ENCODE measurements at regions not wholly inside any gene's neighbourhood (a gene's known extent, or its start where the extent isn't known, plus 50 kb on each side); places are given as distances from the start of the nearest gene placed in this dataset.

DNA sequence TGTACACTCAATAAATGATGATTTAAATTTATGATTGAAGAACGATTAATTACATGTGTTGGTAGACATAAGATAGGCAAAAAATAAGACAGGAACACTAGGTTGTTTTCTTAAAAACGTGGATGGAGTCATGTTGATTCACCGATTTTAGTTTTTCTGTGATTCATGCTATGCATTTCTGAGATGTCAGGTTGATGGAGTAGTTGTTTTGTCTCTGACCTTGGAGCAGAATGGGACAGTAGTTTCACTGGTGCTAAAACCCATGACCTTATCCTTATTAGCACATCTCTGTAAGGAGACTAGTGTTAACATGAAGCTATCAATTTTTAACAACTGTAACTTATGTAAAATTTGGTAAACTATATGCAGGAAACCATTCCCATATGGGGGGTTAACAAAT, 611.6 kb upstream of the FZD8 start:
- no peak for TF ChIP-seq POLR2A (IDR thresholded peaks at IDR 0.05)
- TF ChIP-seq, protein P1, sequence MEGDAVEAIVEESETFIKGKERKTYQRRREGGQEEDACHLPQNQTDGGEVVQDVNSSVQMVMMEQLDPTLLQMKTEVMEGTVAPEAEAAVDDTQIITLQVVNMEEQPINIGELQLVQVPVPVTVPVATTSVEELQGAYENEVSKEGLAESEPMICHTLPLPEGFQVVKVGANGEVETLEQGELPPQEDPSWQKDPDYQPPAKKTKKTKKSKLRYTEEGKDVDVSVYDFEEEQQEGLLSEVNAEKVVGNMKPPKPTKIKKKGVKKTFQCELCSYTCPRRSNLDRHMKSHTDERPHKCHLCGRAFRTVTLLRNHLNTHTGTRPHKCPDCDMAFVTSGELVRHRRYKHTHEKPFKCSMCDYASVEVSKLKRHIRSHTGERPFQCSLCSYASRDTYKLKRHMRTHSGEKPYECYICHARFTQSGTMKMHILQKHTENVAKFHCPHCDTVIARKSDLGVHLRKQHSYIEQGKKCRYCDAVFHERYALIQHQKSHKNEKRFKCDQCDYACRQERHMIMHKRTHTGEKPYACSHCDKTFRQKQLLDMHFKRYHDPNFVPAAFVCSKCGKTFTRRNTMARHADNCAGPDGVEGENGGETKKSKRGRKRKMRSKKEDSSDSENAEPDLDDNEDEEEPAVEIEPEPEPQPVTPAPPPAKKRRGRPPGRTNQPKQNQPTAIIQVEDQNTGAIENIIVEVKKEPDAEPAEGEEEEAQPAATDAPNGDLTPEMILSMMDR (IDR thresholded peaks at IDR 0.05) = no peak
- no peak for DNase-seq

DNA sequence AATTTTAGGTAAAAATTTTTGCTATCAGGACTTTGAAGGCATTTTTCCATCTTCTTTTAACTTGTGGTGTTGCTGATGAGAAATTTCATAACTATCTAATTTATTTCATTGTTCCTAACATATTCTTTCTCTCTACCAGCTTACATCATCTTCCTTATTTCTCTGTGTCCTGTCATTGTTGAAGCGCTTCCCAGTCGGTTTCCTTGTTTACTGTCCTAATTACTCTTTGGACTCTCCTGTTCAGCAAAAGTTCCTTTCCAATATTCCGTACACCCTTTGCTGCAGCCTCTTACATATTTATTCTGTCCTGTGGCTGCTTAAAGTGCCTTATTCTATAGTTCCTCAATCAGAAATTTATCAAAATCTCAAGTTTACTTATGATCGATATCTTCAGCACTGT, 609.0 kb upstream of the FZD8 start:
- peak in 2 of 4 donors; percentile 32 to 47 for ATAC-seq

More for the DNA sequence above, 611.6 kb upstream of the FZD8 start:
- Histone ChIP-seq H3K4me1 (no peaks in the 10 kb centered on the region), H3K4me3 (no peak overlapping the region), H3K9me3 (no peaks in the 10 kb centered on the region), H3K27ac (no peak overlapping the region), H3K36me3 (no peaks in the 10 kb centered on the region), H3K27me3 (no peaks in the 10 kb centered on the region)
- intact Hi-C loops (cut with DNase I) = no loop called here
- no peak for ATAC-seq
- WGBS (ENCODE audit: insufficient coverage, low coverage, low lambda C conversion rate, missing lambda C conversion rate) = 52% methylated on average over 3 of the region's 3 CpGs

DNA sequence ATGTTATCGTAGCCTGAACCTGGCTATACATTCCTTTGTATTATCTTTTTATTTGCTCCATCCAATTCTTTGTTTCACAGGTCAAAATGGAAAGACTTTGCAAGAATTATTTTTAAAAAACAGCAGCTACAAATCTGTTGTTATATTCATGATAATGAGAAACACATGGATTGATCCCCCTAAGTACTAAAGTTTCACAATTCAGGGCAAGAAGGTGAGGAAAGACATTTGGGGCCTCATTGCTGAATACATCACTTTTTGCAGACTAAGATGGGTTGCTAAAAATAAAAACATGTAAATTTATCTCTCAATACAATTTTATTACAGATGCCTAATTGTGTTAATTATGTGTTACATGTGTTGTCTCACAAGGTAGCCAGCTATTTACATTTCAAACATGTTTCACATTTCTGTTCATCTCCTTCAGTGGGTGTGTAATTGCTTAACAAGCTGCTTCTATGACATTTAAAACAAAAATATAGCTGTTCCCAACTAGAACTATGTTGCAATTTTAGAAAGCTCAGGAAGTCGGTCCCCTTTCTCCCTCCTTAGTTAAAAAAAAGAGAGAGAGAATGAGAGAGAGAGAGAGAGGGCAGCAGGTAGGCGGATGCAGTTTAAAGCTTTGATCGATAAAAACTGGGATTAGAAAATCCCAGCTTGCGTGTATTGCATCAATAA, 606.3 kb upstream of the FZD8 start:
- no peak for TF ChIP-seq POLR2A (IDR thresholded peaks at IDR 0.05)
- TF ChIP-seq, protein P1 (IDR thresholded peaks at IDR 0.05) = no peak
- no peak overlapping the region for H3K4me3 ChIP-seq
- no peaks in the 10 kb centered on the region for H3K36me3 ChIP-seq
- H3K27me3 ChIP-seq = no peaks in the 10 kb centered on the region
- no peaks in the 10 kb centered on the region for H3K4me1 ChIP-seq
- intact Hi-C loops (cut with DNase I) = no loop called here
- 58% methylated on average over 5 of the region's 5 CpGs for WGBS (ENCODE audit: insufficient coverage, low coverage, low lambda C conversion rate, missing lambda C conversion rate)
- no peak for ATAC-seq
- no peak for DNase-seq
- no peaks in the 10 kb centered on the region for H3K9me3 ChIP-seq
- no peak overlapping the region for H3K27ac ChIP-seq

More for the DNA sequence above, 609.0 kb upstream of the FZD8 start:
- Histone ChIP-seq H3K27me3 (no peaks in the 10 kb centered on the region), H3K9me3 (no peaks in the 10 kb centered on the region), H3K36me3 (no peaks in the 10 kb centered on the region), H3K4me1 (no peaks in the 10 kb centered on the region), H3K27ac (no peak overlapping the region), H3K4me3 (no peak overlapping the region)
- TF ChIP-seq, protein P1 (IDR thresholded peaks at IDR 0.05) = no peak
- no peak for TF ChIP-seq POLR2A (IDR thresholded peaks at IDR 0.05)
- WGBS (ENCODE audit: insufficient coverage, low coverage, low lambda C conversion rate, missing lambda C conversion rate) = 29% methylated on average over 4 of the region's 4 CpGs
- no peak for DNase-seq
- intact Hi-C loops (cut with DNase I) = no loop called here

DNA sequence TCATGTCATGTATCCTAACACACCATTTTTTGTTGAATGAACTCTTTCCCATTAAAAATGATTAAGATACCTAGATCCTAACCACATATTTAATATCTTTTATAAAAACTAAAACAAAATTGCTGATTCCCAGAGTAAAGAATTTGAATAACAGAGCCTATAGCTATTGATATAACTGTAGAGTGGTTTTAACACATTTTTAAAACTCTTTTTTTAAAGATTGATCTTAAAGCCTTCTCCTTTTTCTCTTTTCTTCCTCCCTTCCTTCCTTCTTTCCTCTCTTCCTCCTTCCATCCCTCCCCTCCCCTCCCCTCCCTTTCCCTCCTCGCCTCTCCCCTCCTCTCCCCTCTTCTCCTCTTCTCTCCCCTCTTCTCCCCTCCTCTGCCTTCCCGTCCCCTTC, 605.4 kb upstream of the FZD8 start:
- 35% methylated on average over 2 of the region's 2 CpGs for WGBS (ENCODE audit: insufficient coverage, low coverage, low lambda C conversion rate, missing lambda C conversion rate)
- no peaks in the 10 kb centered on the region for H3K9me3 ChIP-seq
- no peak for TF ChIP-seq POLR2A (IDR thresholded peaks at IDR 0.05)
- TF ChIP-seq, protein P1 (IDR thresholded peaks at IDR 0.05) = no peak
- no peak overlapping the region for H3K27ac ChIP-seq
- ATAC-seq = no peak
- no peaks in the 10 kb centered on the region for H3K4me1 ChIP-seq
- DNase-seq = no peak
- H3K36me3 ChIP-seq = no peaks in the 10 kb centered on the region
- intact Hi-C loops (cut with DNase I) = no loop called here
- H3K4me3 ChIP-seq = no peak overlapping the region
- H3K27me3 ChIP-seq = no peaks in the 10 kb centered on the region

Data from right lobe of liver (tissue), 6 donors.